AG04449 (cell line): ENCODE measurements at regions not wholly inside any gene's neighbourhood (a gene's known extent, or its start where the extent isn't known, plus 50 kb on each side); places are given as distances from the start of the nearest gene placed in this dataset.

Experiments
- CTCF ChIA-PET: fragments of 350-600 bp; formaldehyde crosslinking; extraction: SDS; loops from one replicate; lab custom pipeline; 2021; ENCODE audit warnings: antibody characterized with exemption; lab: Yijun Ruan, JAX
- POLR2A ChIA-PET: fragments of 400-600, 350-600 bp; formaldehyde crosslinking; extraction: SDS; loops from one replicate; lab custom pipeline; 2020; ENCODE audit warnings: antibody characterized with exemption, inconsistent platforms; lab: Yijun Ruan, JAX
- DNase-seq: peaks from one replicate; pipeline ENCODE4 v3.0.0-alpha.2; 2010; ENCODE audit warnings: low read depth, low spot score
- H3K4me3 ChIP-seq: 2 replicates; pipeline ENCODE4 v1.5.1; 2011; ENCODE audit warnings: low read depth, mild to moderate bottlenecking, control low read depth, low read length
- CTCF ChIP-seq: IDR thresholded peaks from one replicate; pipeline ENCODE4 v1.5.1; 2011; ENCODE audit warnings: mild to moderate bottlenecking, moderate library complexity, low read length, control low read depth, inconsistent platforms; ENCODE audit not compliant: insufficient read depth; ENCODE audit errors: missing control alignments

GRCh38 chr9:135248721-135249120, 161.3 kb downstream of the OLFM1 start:
- POLR2A ChIA-PET = no interaction called here
- DNase-seq = no peak
- CTCF ChIA-PET = no interaction called here
- H3K4me3 ChIP-seq = no peak overlapping the region
- no peak for TF ChIP-seq CTCF

- no peak overlapping the region for H3K4me3 ChIP-seq
- no peak for DNase-seq
- CTCF ChIA-PET = no interaction called here
- POLR2A ChIA-PET = no interaction called here
- TF ChIP-seq CTCF = no peak
Measured at GRCh38 chr9:135249191-135249590, 161.7 kb downstream of the OLFM1 start.

GRCh38 chr9:135249711-135250110, 162.2 kb downstream of the OLFM1 start:
- POLR2A ChIA-PET = no interaction called here
- CTCF ChIA-PET = no interaction called here
- TF ChIP-seq CTCF = no peak
- H3K4me3 ChIP-seq = no peak overlapping the region
- no peak for DNase-seq

GRCh38 chr9:135251331-135251761, 163.9 kb downstream of the OLFM1 start:
- TF ChIP-seq CTCF = no peak
- ChIA-PET POLR2A (no interaction called here), CTCF (no interaction called here)
- H3K4me3 ChIP-seq = no peak overlapping the region
- no peak for DNase-seq

- H3K4me3 ChIP-seq = no peak overlapping the region
- CTCF ChIA-PET = no interaction called here
- POLR2A ChIA-PET = no interaction called here
- DNase-seq = no peak
- TF ChIP-seq CTCF = no peak
Measured at GRCh38 chr9:135251996-135252760, 164.7 kb downstream of the OLFM1 start.

GRCh38 chr9:135252980-135253304, 165.5 kb downstream of the OLFM1 start:
- no peak for TF ChIP-seq CTCF
- ChIA-PET POLR2A (no interaction called here), CTCF (no interaction called here)
- H3K4me3 ChIP-seq = no peak overlapping the region
- DNase-seq = no peak
